GM23248 (cell line): ENCODE measurements at regions not wholly inside any gene's neighbourhood (a gene's known extent, or its start where the extent isn't known, plus 50 kb on each side); places are given as distances from the start of the nearest gene placed in this dataset.
"Not testable (repeated sequence)": the region's sequence is repeated elsewhere in the genome, so short reads cannot be mapped to it uniquely, and the experiment has no call there.

ENCODE experiments used
- DNase-seq: peaks from one replicate; pipeline ENCODE4 v3.0.0-alpha.2; 2015
- H2AFZ ChIP-seq: fragments of 200-600 bp; sonication (generic); 2 replicates; pipeline ENCODE4 v1.6.1; 2016; ENCODE audit warnings: antibody characterized with exemption
- H3F3A ChIP-seq: fragments of 200-600 bp; sonication (generic); 2 replicates; pipeline ENCODE4 v1.6.1; 2016; ENCODE audit warnings: mild to moderate bottlenecking, antibody characterized with exemption, mixed run types; ENCODE audit not compliant: insufficient read depth
- H3K27ac ChIP-seq: fragments of 200-600 bp; sonication (generic); 2 replicates; pipeline ENCODE4 v1.5.1; 2016; ENCODE audit warnings: mild to moderate bottlenecking
- H3K27me3 ChIP-seq: fragments of 200-600 bp; sonication (generic); replicated peaks from 2 replicates; pipeline ENCODE4 v1.6.1; 2016; ENCODE audit warnings: mild to moderate bottlenecking; ENCODE audit not compliant: insufficient read depth
- H3K36me3 ChIP-seq: fragments of 200-600 bp; sonication (generic); 2 replicates; pipeline ENCODE4 v1.6.1; 2016; ENCODE audit warnings: low read depth, mild to moderate bottlenecking
- H3K4me1 ChIP-seq: fragments of 200-600 bp; sonication (generic); 2 replicates; pipeline ENCODE4 v1.6.1; 2016; ENCODE audit warnings: mild to moderate bottlenecking; ENCODE audit not compliant: insufficient read depth
- H3K4me2 ChIP-seq: fragments of 200-600 bp; sonication (generic); one replicate; pipeline ENCODE4 v1.6.1; 2016; ENCODE audit warnings: mild to moderate bottlenecking; ENCODE audit not compliant: unreplicated experiment
- H3K4me3 ChIP-seq: fragments of 200-600 bp; sonication (generic); 2 replicates; pipeline ENCODE4 v1.5.1; 2016; ENCODE audit warnings: mild to moderate bottlenecking
- H3K79me2 ChIP-seq: fragments of 200-600 bp; sonication (generic); 2 replicates; pipeline ENCODE4 v1.6.1; 2016; ENCODE audit warnings: mild to moderate bottlenecking; ENCODE audit not compliant: insufficient read depth
- H3K9ac ChIP-seq: fragments of 200-600 bp; sonication (generic); 2 replicates; pipeline ENCODE4 v1.6.1; 2016; ENCODE audit warnings: mild to moderate bottlenecking
- H3K9me2 ChIP-seq: fragments of 200-600 bp; sonication (generic); 2 replicates; pipeline ENCODE4 v1.6.1; 2016; ENCODE audit warnings: mixed run types, mild to moderate bottlenecking, moderate library complexity; ENCODE audit not compliant: insufficient read depth
- H3K9me3 ChIP-seq: fragments of 200-600 bp; sonication (generic); one replicate; pipeline ENCODE4 v1.6.1; 2017; ENCODE audit warnings: low read depth
- H4K20me1 ChIP-seq: fragments of 200-600 bp; sonication (generic); 2 replicates; pipeline ENCODE4 v1.6.0; 2016; ENCODE audit not compliant: insufficient read depth
- EZH2 ChIP-seq: fragments of 200-600 bp; sonication (generic); IDR thresholded peaks from 2 replicates; pipeline ENCODE4 v1.6.1; 2018; ENCODE audit warnings: antibody characterized with exemption, mild to moderate bottlenecking; ENCODE audit not compliant: insufficient read depth, poor library complexity, severe bottlenecking
- EZH2phosphoT487 ChIP-seq: fragments of 200-600 bp; sonication (generic); IDR thresholded peaks from 2 replicates; pipeline ENCODE4 v1.6.1; 2018; ENCODE audit warnings: antibody characterized with exemption, moderate library complexity, mild to moderate bottlenecking, low read depth; ENCODE audit not compliant: insufficient read depth
- WGBS, 2 experiments: methylation state at CpG; one replicate each; pipeline ENCODE4 v1.1.6; 2015 to 2017; ENCODE audit warnings: low lambda C conversion rate in 2 of 2, low coverage in 1 of 2; ENCODE audit errors: missing lambda C conversion rate in 2 of 2; 5-methylcytosine and 5-hydroxymethylcytosine counted together
- in situ Hi-C: fragments of 300-500 bp; cut with MboI; formaldehyde crosslinking; loops from 2 replicates; pipeline ENCODE4 v1.15.0; 2020

DNA sequence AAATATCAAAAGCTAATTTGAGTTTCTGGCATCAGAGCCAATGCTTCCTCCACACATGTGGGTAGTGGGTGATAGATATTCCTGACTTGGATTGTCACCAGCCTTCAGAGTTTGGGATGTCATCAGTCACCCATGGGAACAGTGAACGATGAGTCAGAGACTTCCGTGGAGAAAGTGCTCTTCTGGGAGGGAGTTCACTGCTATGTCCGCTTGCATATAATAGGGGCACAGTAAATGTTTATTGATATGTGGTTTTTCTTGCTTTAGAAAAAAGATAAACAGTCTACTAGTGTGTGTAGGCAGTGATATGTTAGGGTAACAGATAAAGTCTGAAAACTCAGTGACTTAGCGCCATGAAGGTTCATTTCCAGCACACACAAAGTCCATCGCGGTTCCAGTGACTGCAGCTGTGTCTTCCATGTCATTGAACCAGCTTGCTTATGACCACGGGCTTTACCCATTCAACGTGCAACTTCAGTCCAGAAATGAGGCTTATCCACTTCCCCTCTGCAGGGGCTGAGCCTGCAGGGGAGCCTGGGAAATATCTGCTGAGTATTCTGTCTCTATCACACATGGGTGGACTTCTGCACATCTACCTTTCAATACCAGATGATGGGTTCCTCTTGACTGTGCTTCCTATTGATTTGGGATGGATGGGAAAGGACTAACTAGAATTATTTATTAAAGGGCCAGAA, 87.7 kb upstream of the WWC2 start:
- peak; percentile 6 for DNase-seq
- Histone ChIP-seq H3K27me3 (peaks cover 61% of the 10 kb centered on the region), H3K27ac (no peak overlapping the region), H3K9me3 (no peaks in the 10 kb centered on the region), H3K9me2 (no peaks in the 10 kb centered on the region), H3K36me3 (no peaks in the 10 kb centered on the region), H2AFZ (no peak overlapping the region), H3K9ac (no peak overlapping the region), H3K79me2 (no peaks in the 10 kb centered on the region), H3K4me1 (no peaks in the 10 kb centered on the region), H3K4me3 (no peak overlapping the region), H4K20me1 (no peaks in the 10 kb centered on the region), H3F3A (no peaks in the 10 kb centered on the region), H3K4me2 (no peak overlapping the region)
- 72 to 79% methylated on average over 8 of the region's 8 CpGs for WGBS, 2 experiments
- no peak for TF ChIP-seq EZH2phosphoT487
- TF ChIP-seq EZH2, result no peak
- in situ Hi-C loops, result no loop called here

- H4K20me1 ChIP-seq, result no peaks in the 10 kb centered on the region
- H3K9me2 ChIP-seq, result no peaks in the 10 kb centered on the region
- H2AFZ ChIP-seq, result no peak overlapping the region; the same call in 1 of the 2 replicates
- H3K27me3 ChIP-seq, result peaks cover 58% of the 10 kb centered on the region
- H3K79me2 ChIP-seq, result no peaks in the 10 kb centered on the region
- H3K36me3 ChIP-seq, result no peaks in the 10 kb centered on the region
- TF ChIP-seq EZH2 (no peak), EZH2phosphoT487 (no peak)
- no peak overlapping the region for H3K9ac ChIP-seq
- H3K27ac ChIP-seq, result no peak overlapping the region
- no peaks in the 10 kb centered on the region for H3K4me1 ChIP-seq
- 13 to 15% methylated on average over 9 of the region's 9 CpGs for WGBS, 2 experiments
- H3F3A ChIP-seq, result no peaks in the 10 kb centered on the region
- no peak overlapping the region for H3K4me3 ChIP-seq
- H3K4me2 ChIP-seq, result no peak overlapping the region
- no peaks in the 10 kb centered on the region for H3K9me3 ChIP-seq
- no peak for DNase-seq
- in situ Hi-C loops, result no loop called here
Observed at GRCh38 chr4:183008492-183008891, 90.6 kb upstream of the WWC2 start.

DNA sequence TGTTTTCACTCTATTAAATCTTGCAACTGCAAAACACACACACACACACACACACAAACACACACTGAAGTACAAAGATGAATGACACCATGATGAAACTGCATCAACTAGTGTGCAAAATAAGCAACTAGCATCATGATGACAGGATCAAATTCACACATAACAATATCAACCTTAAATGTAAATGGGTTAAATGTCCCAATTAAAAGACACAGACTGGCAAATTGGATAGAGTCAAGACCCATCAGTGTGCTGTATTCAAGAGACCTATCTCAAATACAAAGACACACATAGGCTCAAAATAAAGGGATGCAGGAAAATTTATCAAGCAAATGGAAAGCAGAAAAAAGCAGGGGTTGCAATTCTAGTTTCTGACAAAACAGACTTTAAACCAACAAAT, 87.2 kb upstream of the DCTD start:
- H3F3A ChIP-seq, H3K27ac ChIP-seq, H3K36me3 ChIP-seq, H2AFZ ChIP-seq, H3K9me3 ChIP-seq, DNase-seq, H3K4me2 ChIP-seq, H3K9ac ChIP-seq, H3K79me2 ChIP-seq, H3K4me3 ChIP-seq, H4K20me1 ChIP-seq, in situ Hi-C loops, H3K9me2 ChIP-seq, H3K4me1 ChIP-seq: not testable (repeated sequence)
- peaks cover 30% of the 10 kb centered on the region for H3K27me3 ChIP-seq

DNA sequence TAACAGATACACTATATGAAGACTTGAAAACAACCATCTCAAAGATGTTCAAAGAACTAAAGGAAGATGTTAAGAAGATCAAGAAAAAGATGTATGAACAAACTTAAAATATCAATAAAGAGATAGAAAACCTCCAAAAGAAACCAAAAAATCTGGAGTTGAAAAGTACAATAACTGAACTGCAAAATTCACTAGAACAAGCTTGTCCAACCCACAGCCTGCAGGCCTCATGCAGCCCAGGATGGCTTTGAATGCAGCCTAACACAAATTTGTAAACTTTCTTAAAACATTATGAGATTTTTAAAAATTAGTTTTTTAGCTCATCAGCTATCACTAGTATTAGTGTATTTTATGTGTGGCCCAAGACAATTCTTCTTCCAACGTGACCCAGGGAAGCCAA, 77.0 kb upstream of the DCTD start:
- no peaks in the 10 kb centered on the region for H3F3A ChIP-seq

More for the DNA sequence above, 77.0 kb upstream of the DCTD start:
- TF ChIP-seq EZH2phosphoT487 (no peak), EZH2 (no peak)
- H3K9ac ChIP-seq, result no peak overlapping the region
- no peak overlapping the region for H3K4me3 ChIP-seq
- H3K36me3 ChIP-seq, result no peaks in the 10 kb centered on the region
- no peak overlapping the region for H2AFZ ChIP-seq
- H3K4me1 ChIP-seq, result no peaks in the 10 kb centered on the region
- no peaks in the 10 kb centered on the region for H3K9me3 ChIP-seq
- in situ Hi-C loops, result no loop called here
- H3K27me3 ChIP-seq, result no peaks in the 10 kb centered on the region
- H3K4me2 ChIP-seq, result no peak overlapping the region
- H3K27ac ChIP-seq, result no peak overlapping the region
- 30 to 44% methylated on average over 1 of the region's 1 CpG for WGBS, 2 experiments
- no peaks in the 10 kb centered on the region for H3K9me2 ChIP-seq
- H4K20me1 ChIP-seq, result no peaks in the 10 kb centered on the region
- no peaks in the 10 kb centered on the region for H3K79me2 ChIP-seq
- no peak for DNase-seq
